Esophagus squamous epithelium (tissue), 5 donors: ENCODE measurements at regions not wholly inside any gene's neighbourhood (a gene's known extent, or its start where the extent isn't known, plus 50 kb on each side); places are given as distances from the start of the nearest gene placed in this dataset.
"Not testable (repeated sequence)": the region's sequence is repeated elsewhere in the genome, so short reads cannot be mapped to it uniquely, and the experiment has no call there.

Experiments used
- DNase-seq: peaks from one replicate; lab custom pipeline; 2025; lab: John Stamatoyannopoulos, UW
- H3K27ac ChIP-seq, 4 donors: fragments of 200-600 bp; sonication (generic); one replicate each; pipeline ENCODE4 v1.5.1; 2016 to 2019; ENCODE audit warnings: mild to moderate bottlenecking in 1 of 4
- H3K27me3 ChIP-seq, 4 donors: fragments of 200-600 bp; sonication (generic); 1 replicate in 3 of 4; 2 replicates in 1 of 4; pipeline versions ENCODE4 v1.5.1 to v1.6.0; 2017 to 2021; ENCODE audit warnings: antibody characterized with exemption in 1 of 4
- H3K36me3 ChIP-seq, 3 donors: fragments of 200-600 bp; sonication (generic); one replicate each; pipeline ENCODE4 v1.5.1; 2016 to 2019
- H3K4me1 ChIP-seq, 3 donors: fragments of 200-600 bp; sonication (generic); one replicate each; pipeline ENCODE4 v1.5.1; 2017 to 2019
- H3K4me3 ChIP-seq, 4 donors: fragments of 200-600 bp; sonication (generic); 1 replicate in 3 of 4; 2 replicates in 1 of 4; pipeline ENCODE4 v1.5.1; 2016 to 2019; ENCODE audit warnings: mild to moderate bottlenecking in 2 of 4, moderate library complexity in 1 of 4
- H3K9me3 ChIP-seq, 3 donors: fragments of 200-600 bp; sonication (generic); one replicate each; pipeline ENCODE4 v1.5.1; 2016 to 2019
- POLR2A ChIP-seq, 4 donors: fragments of 450-650 bp; IDR thresholded peaks; one replicate each; pipeline ENCODE4 v1.6.1; 2017; ENCODE audit warnings: antibody characterized with exemption in 4 of 4, mild to moderate bottlenecking in 4 of 4, moderate library complexity in 3 of 4
- WGBS, 2 donors: methylation state at CpG; one replicate each; pipeline ENCODE4 v1.1.5; 2018; 5-methylcytosine and 5-hydroxymethylcytosine counted together
- intact Hi-C: fragments of 100-400 bp; cut with DNase I; formaldehyde crosslinking; loops from one replicate; pipeline ENCODE4 v1.15.0; 2022
- TF ChIP-seq, protein P1 (sequence below), 6 experiments: fragments of 450-650 bp in 4 of 6; fragments of 200-600 bp in 2 of 6; sonication (generic) in 2 of 6; IDR thresholded peaks; one replicate each; pipeline ENCODE4 v1.5.1; 2016 to 2019; ENCODE audit warnings: antibody characterized with exemption in 6 of 6, mild to moderate bottlenecking in 4 of 6, moderate library complexity in 4 of 6
- donor health status: DM: yes; HTN: yes; CAD: no.

DNA sequence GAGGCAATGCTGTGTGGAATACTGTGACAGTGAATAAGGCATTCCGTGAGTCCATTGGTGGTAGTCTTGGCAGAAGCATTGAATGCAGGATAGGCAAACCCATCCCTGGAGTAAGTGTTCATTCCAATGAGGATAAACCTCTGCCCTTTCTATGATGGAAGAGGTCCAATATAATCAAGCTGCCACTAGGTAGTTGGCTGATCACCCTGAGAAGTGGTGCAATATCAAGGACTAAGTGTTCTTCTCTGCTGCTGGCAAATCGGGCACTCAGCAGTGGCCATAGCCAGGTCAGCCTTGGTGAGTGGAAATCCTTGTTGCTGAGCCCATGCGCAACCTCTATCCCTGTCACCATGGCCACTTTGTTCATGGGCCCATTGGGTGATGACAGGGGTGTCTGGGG is 70.1 kb downstream of the FBXO4 start:
- Histone ChIP-seq H3K36me3 (no peaks in the 10 kb centered on the region), H3K4me1 (no peaks in the 10 kb centered on the region), H3K9me3 (peaks cover 0 to 3% (median 0%) of the 10 kb centered on the region in 3 donors), H3K4me3 (no peak overlapping the region), H3K27ac (no peak overlapping the region), H3K27me3 (no peaks in the 10 kb centered on the region)
- WGBS, 2 donors = 86 to 93% methylated on average over 2 to 3 of the region's 3 CpGs
- no peak for TF ChIP-seq POLR2A (IDR thresholded peaks at IDR 0.05)
- TF ChIP-seq, protein P1, sequence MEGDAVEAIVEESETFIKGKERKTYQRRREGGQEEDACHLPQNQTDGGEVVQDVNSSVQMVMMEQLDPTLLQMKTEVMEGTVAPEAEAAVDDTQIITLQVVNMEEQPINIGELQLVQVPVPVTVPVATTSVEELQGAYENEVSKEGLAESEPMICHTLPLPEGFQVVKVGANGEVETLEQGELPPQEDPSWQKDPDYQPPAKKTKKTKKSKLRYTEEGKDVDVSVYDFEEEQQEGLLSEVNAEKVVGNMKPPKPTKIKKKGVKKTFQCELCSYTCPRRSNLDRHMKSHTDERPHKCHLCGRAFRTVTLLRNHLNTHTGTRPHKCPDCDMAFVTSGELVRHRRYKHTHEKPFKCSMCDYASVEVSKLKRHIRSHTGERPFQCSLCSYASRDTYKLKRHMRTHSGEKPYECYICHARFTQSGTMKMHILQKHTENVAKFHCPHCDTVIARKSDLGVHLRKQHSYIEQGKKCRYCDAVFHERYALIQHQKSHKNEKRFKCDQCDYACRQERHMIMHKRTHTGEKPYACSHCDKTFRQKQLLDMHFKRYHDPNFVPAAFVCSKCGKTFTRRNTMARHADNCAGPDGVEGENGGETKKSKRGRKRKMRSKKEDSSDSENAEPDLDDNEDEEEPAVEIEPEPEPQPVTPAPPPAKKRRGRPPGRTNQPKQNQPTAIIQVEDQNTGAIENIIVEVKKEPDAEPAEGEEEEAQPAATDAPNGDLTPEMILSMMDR (IDR thresholded peaks at IDR 0.05) = no peak
- no peak for DNase-seq
- intact Hi-C loops = no loop called here

GRCh38 chr5:42001673-42002072 is 76.6 kb downstream of the FBXO4 start:
- Histone ChIP-seq H3K27me3 (no peaks in the 10 kb centered on the region), H3K9me3 (peaks cover 0 to 3% (median 0%) of the 10 kb centered on the region in 3 donors), H3K4me1 (no peaks in the 10 kb centered on the region), H3K4me3 (no peak overlapping the region), H3K27ac (no peak overlapping the region), H3K36me3 (no peaks in the 10 kb centered on the region)
- TF ChIP-seq, protein P1 (IDR thresholded peaks at IDR 0.05) = no peak
- TF ChIP-seq POLR2A (IDR thresholded peaks at IDR 0.05) = no peak
- intact Hi-C loops = no loop called here
- 88 to 93% methylated on average over 6 of the region's 6 CpGs for WGBS, 2 donors
- DNase-seq = no peak

- 94 to 99% methylated on average over 4 of the region's 4 CpGs for WGBS, 2 donors
- H3K9me3 ChIP-seq, H3K27me3 ChIP-seq, intact Hi-C loops, DNase-seq, H3K4me3 ChIP-seq, H3K36me3 ChIP-seq, H3K27ac ChIP-seq, H3K4me1 ChIP-seq: not testable (repeated sequence)
Measured at GRCh38 chr5:42003852-42004251, 78.8 kb downstream of the FBXO4 start.

DNA sequence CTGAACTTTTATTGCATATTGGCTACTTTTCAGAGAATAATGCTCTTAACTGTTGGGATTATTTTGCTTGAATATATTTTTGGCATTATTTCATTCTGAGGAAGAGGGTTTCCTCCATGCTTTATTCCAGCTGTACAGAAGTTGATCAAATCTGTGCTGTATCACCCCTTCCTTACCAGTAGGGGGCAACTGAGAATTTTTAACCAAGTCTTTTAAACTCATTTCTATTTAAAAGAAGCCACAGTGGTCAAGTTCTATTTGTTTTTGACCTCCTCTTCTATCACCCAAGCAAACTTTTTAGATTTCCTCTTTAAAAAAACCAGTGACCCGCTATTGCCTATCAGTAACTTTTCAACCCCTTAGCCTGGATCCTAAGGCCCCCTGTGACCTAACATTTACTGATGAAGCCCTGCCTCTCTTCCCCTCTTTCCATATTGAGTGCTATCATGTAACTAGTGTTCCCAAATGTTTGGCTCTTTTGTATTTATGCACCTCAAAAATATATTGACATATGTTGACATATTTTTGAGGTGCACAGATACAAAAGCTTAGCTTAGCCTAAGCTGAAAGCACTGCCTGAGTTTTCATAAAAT is 80.6 kb downstream of the FBXO4 start:
- intact Hi-C loops = no loop called here
- Histone ChIP-seq H3K9me3 (no peaks in the 10 kb centered on the region), H3K36me3 (no peaks in the 10 kb centered on the region), H3K4me1 (no peaks in the 10 kb centered on the region), H3K27me3 (no peaks in the 10 kb centered on the region), H3K4me3 (no peak overlapping the region), H3K27ac (no peak overlapping the region)
- DNase-seq = no peak
- WGBS, 2 donors = 15 to 19% methylated on average over 1 of the region's 1 CpG
- TF ChIP-seq, protein P1 (IDR thresholded peaks at IDR 0.05) = peak; percentile 30 to 69 (median 49)
- no peak for TF ChIP-seq POLR2A (IDR thresholded peaks at IDR 0.05)

GRCh38 chr5:42013561-42013960 is 88.5 kb downstream of the FBXO4 start:
- 36 to 69% methylated on average over 5 of the region's 5 CpGs for WGBS, 2 donors
- Histone ChIP-seq H3K27me3 (no peaks in the 10 kb centered on the region), H3K4me3 (no peak overlapping the region), H3K27ac (no peak overlapping the region), H3K36me3 (no peaks in the 10 kb centered on the region), H3K4me1 (no peaks in the 10 kb centered on the region), H3K9me3 (no peaks in the 10 kb centered on the region)
- intact Hi-C loops = no loop called here
- TF ChIP-seq, protein P1 (IDR thresholded peaks at IDR 0.05) = no peak
- TF ChIP-seq POLR2A (IDR thresholded peaks at IDR 0.05) = no peak
- no peak for DNase-seq

GRCh38 chr5:42015254-42015653 is 90.2 kb downstream of the FBXO4 start:
- H3K36me3 ChIP-seq = no peaks in the 10 kb centered on the region
- no peak for DNase-seq
- H3K4me1 ChIP-seq = no peaks in the 10 kb centered on the region
- intact Hi-C loops = no loop called here
- H3K27me3 ChIP-seq = no peaks in the 10 kb centered on the region
- no peak overlapping the region for H3K27ac ChIP-seq
- no peaks in the 10 kb centered on the region for H3K9me3 ChIP-seq
- TF ChIP-seq, protein P1 (IDR thresholded peaks at IDR 0.05) = no peak
- no peak for TF ChIP-seq POLR2A (IDR thresholded peaks at IDR 0.05)
- WGBS, 2 donors = 56 to 72% methylated on average over 4 of the region's 4 CpGs
- H3K4me3 ChIP-seq = no peak overlapping the region
